A549 (cell line): ENCODE measurements at regions not wholly inside any gene's neighbourhood (a gene's known extent, or its start where the extent isn't known, plus 50 kb on each side); places are given as distances from the start of the nearest gene placed in this dataset.

Source experiments
- ATAC-seq, 2 experiments: fragments of 200-7000 bp in 1 of 2; fragments of >200 bp in 1 of 2; cut with Nextera tagmentation in 1 of 2; cut with Tn5 transposase in 1 of 2; 3 replicates each; pipeline versions ENCODE4 v1.8.0 to v1.9.1; 2018 to 2020; ENCODE audit warnings: mild to moderate bottlenecking in 1 of 2, moderate library complexity in 1 of 2
- CTCF ChIA-PET: fragments of 300-600 bp; sonication (Branson Sonifier 250); formaldehyde crosslinking; extraction: SDS; loops from one replicate; lab custom pipeline; 2021; ENCODE audit warnings: antibody characterized with exemption, inconsistent platforms; lab: Yijun Ruan, JAX
- POLR2A ChIA-PET: fragments of 350-600 bp; formaldehyde crosslinking; extraction: SDS; loops from one replicate; lab custom pipeline; 2021; ENCODE audit warnings: antibody characterized with exemption, inconsistent platforms; lab: Yijun Ruan, JAX
- DNase-seq, 2 experiments: peaks; one replicate each; pipeline versions ENCODE4 v3.0.0 to v3.0.0-alpha.2; 2011 to 2016; ENCODE audit warnings: low read depth in 1 of 2, low spot score in 1 of 2
- FAIRE-seq: peaks from 2 replicates; lab custom pipeline; 2011; peaks lifted over from hg19 to GRCh38; lab: Jason Lieb, UNC
- H3K27ac ChIP-seq, 2 experiments: fragments of >200 bp; sonication (Bioruptor Twin); formaldehyde crosslinking; 3 replicates each; pipeline ENCODE4 v1.5.1; 2016 to 2017
- H3K4me1 ChIP-seq: fragments of >200 bp; sonication (Bioruptor Twin); formaldehyde crosslinking; 3 replicates; pipeline ENCODE4 v1.6.1; 2016
- H3K4me2 ChIP-seq: fragments of >200 bp; sonication (Bioruptor Twin); formaldehyde crosslinking; 3 replicates; pipeline ENCODE4 v1.6.1; 2016
- H3K4me3 ChIP-seq: fragments of >200 bp; sonication (Bioruptor Twin); formaldehyde crosslinking; 3 replicates; pipeline ENCODE4 v1.5.1; 2016
- H3K9me3 ChIP-seq: fragments of >200 bp; sonication (Bioruptor Twin); formaldehyde crosslinking; 3 replicates; pipeline ENCODE4 v1.6.1; 2016
- CBX8 ChIP-seq: fragments of 200-600 bp; sonication (generic); IDR thresholded peaks from 2 replicates; pipeline ENCODE4 v1.6.1; 2016
- CEBPB ChIP-seq, 2 experiments: fragments of >200 bp in 1 of 2; sonication (Bioruptor Twin) in 1 of 2; formaldehyde crosslinking in 1 of 2; IDR thresholded peaks; 2 replicates each; pipeline ENCODE4 v1.6.1; 2012 to 2016
- CHD2 ChIP-seq: fragments of 150-350 bp; IDR thresholded peaks from 2 replicates; pipeline ENCODE4 v1.6.1; 2014; ENCODE audit warnings: low read length; ENCODE audit not compliant: partially characterized antibody
- CHD4 ChIP-seq: fragments of 200-600 bp; sonication (generic); IDR thresholded peaks from 2 replicates; pipeline ENCODE4 v1.6.1; 2016; ENCODE audit warnings: antibody characterized with exemption, mild to moderate bottlenecking, borderline replicate concordance
- CTCF ChIP-seq: fragments of >200 bp; sonication (Bioruptor Twin); formaldehyde crosslinking; IDR thresholded peaks from 3 replicates; pipeline ENCODE4 v1.5.1; 2016
- EHMT2 ChIP-seq: fragments of 200-600 bp; sonication (generic); IDR thresholded peaks from 2 replicates; pipeline ENCODE4 v1.6.1; 2016; ENCODE audit warnings: antibody characterized with exemption, low read depth, mild to moderate bottlenecking, moderate library complexity
- ESRRA ChIP-seq: fragments of 150-350 bp; IDR thresholded peaks from 2 replicates; pipeline ENCODE4 v1.6.1; 2014; ENCODE audit warnings: mild to moderate bottlenecking, low read length, borderline replicate concordance
- FOXS1 ChIP-seq: fragments of 250-450 bp; sonication (Bioruptor Pico); IDR thresholded peaks from 2 replicates; pipeline ENCODE4 v1.5.0; 2020; ENCODE audit warnings: mild to moderate bottlenecking, moderate library complexity
- HEYL ChIP-seq: fragments of 250-450 bp; sonication (Bioruptor Pico); IDR thresholded peaks from 2 replicates; pipeline ENCODE4 v1.8.0; 2021; ENCODE audit warnings: mild to moderate bottlenecking, moderate library complexity
- HOXB13 ChIP-seq: fragments of 250-450 bp; sonication (Bioruptor Pico); IDR thresholded peaks from 2 replicates; pipeline ENCODE4 v1.5.0; 2020; ENCODE audit warnings: low read depth, mild to moderate bottlenecking, moderate library complexity
- JUNB ChIP-seq: fragments of >200 bp; sonication (Bioruptor Twin); formaldehyde crosslinking; IDR thresholded peaks from 2 replicates; pipeline ENCODE4 v1.6.1; 2016
- MAFK ChIP-seq: fragments of 450-650 bp; IDR thresholded peaks from 2 replicates; pipeline ENCODE4 v1.6.1; 2014; ENCODE audit not compliant: partially characterized antibody
- NR3C1 ChIP-seq: fragments of >200 bp; sonication (Bioruptor Twin); formaldehyde crosslinking; IDR thresholded peaks from 3 replicates; pipeline ENCODE4 v1.6.1; 2017
- POLR2A ChIP-seq: IDR thresholded peaks from 2 replicates; pipeline ENCODE4 v1.6.1; 2012; ENCODE audit warnings: mild to moderate bottlenecking, low read length
- RAD21 ChIP-seq, 2 experiments: fragments of >200 bp in 1 of 2; sonication (Bioruptor Twin) in 1 of 2; formaldehyde crosslinking in 1 of 2; IDR thresholded peaks in 1 of 2; conservative IDR thresholded peaks in 1 of 2; 2 replicates in 1 of 2; 3 replicates in 1 of 2; pipeline ENCODE4 v1.6.1; 2012 to 2018; ENCODE audit warnings: inconsistent platforms in 1 of 2
- RCOR1 ChIP-seq: fragments of 150-350 bp; IDR thresholded peaks from 2 replicates; pipeline ENCODE4 v1.6.1; 2014; ENCODE audit warnings: antibody characterized with exemption, low read length, low read depth
- REST ChIP-seq: fragments of 200-600 bp; sonication (generic); IDR thresholded peaks from 2 replicates; pipeline ENCODE4 v1.6.1; 2016; ENCODE audit warnings: antibody characterized with exemption, mild to moderate bottlenecking, moderate library complexity
- SMC3 ChIP-seq: fragments of >200 bp; sonication (Bioruptor Twin); formaldehyde crosslinking; IDR thresholded peaks from 3 replicates; pipeline ENCODE4 v1.6.1; 2018; ENCODE audit warnings: inconsistent platforms
- ZNF302 ChIP-seq: fragments of 250-450 bp; sonication (Bioruptor Pico); IDR thresholded peaks from 2 replicates; pipeline ENCODE4 v1.9.0; 2021; ENCODE audit warnings: inconsistent platforms, mild to moderate bottlenecking, moderate library complexity
- WGBS: methylation state at CpG from one replicate; pipeline ENCODE4 v1.1.6; 2017; ENCODE audit errors: missing lambda C conversion rate; 5-methylcytosine and 5-hydroxymethylcytosine counted together

- ATAC-seq: 0 out of 6 replicates have a peak, but pooled peaks of 1 of the 2 experiments have one; percentile 21
- ChIA-PET POLR2A (no interaction called here), CTCF (interaction anchor here (0.6 to 2.0 kb wide), 2 partner anchors 18 to 88 kb away, joined by 3 to 8 read pairs; no protein-coding TSS in a partner anchor)
- no peak for FAIRE-seq
- H3K27ac ChIP-seq: no peak overlapping the region
- H3K4me3 ChIP-seq: no peak overlapping the region
- WGBS: 49% methylated on average over 21 of the region's 24 CpGs
- H3K4me2 ChIP-seq: no peak overlapping the region
- no peak for TF ChIP-seq REST
- no peak for TF ChIP-seq MAFK
- no peak for TF ChIP-seq JUNB
- no peak for TF ChIP-seq HEYL (CRISPR knock-in tag)
- no peak for TF ChIP-seq HOXB13 (CRISPR knock-in tag)
- H3K9me3 ChIP-seq: no peaks in the 10 kb centered on the region
- H3K4me1 ChIP-seq: no peaks in the 10 kb centered on the region
- no peak for DNase-seq
These were observed 62.0 kb upstream of the UNC5A start for GRCh38 chr5:176748073-176748966.

GRCh38 chr5:176748967-176749935 lies 61.1 kb upstream of the UNC5A start:
- no peak for ATAC-seq
- WGBS: 38% methylated on average over 18 of the region's 21 CpGs
- no peak for DNase-seq
- no peak overlapping the region for H3K4me2 ChIP-seq
- H3K27ac ChIP-seq: no peak overlapping the region
- H3K9me3 ChIP-seq: no peaks in the 10 kb centered on the region
- POLR2A ChIA-PET: no interaction called here
- CTCF ChIA-PET: interaction anchor here (0.6 to 2.9 kb wide), 3 partner anchors 17 to 232 kb away, joined by 3 to 9 read pairs (median 4); no protein-coding TSS in a partner anchor
- TF ChIP-seq RCOR1 (no peak), ESRRA (no peak), NR3C1 (no peak), CBX8 (no peak), EHMT2 (no peak), SMC3 (no peak), CHD4 (no peak), FOXS1 (CRISPR knock-in tag) (no peak), CEBPB (IDR thresholded peaks at IDR 0.05) (no peak), POLR2A (no peak), RAD21 (conservative IDR thresholded peaks at IDR 0.05 in 1 of 2, IDR thresholded peaks at IDR 0.05 in 1 of 2) (no peak), MAFK (no peak)
- no peak overlapping the region for H3K4me3 ChIP-seq
- FAIRE-seq: no peak
- no peaks in the 10 kb centered on the region for H3K4me1 ChIP-seq

GRCh38 chr5:176750144-176750543 lies 60.2 kb upstream of the UNC5A start:
- 67% methylated on average over 10 of the region's 10 CpGs for WGBS
- ATAC-seq (no peak), FAIRE-seq (no peak), DNase-seq (no peak)
- H3K27ac ChIP-seq: no peak overlapping the region
- no peak overlapping the region for H3K4me3 ChIP-seq
- TF ChIP-seq CHD2: no peak
- no peak for TF ChIP-seq POLR2A
- no peak for TF ChIP-seq CTCF
- TF ChIP-seq ZNF302 (CRISPR knock-in tag): no peak
- TF ChIP-seq, all 56 proteins: peak for 0
- CTCF ChIA-PET: interaction anchor here (0.6 to 2.9 kb wide), 2 partner anchors 90 to 232 kb away, joined by 4 to 9 read pairs; no protein-coding TSS in a partner anchor
- POLR2A ChIA-PET: no interaction called here
- no peaks in the 10 kb centered on the region for H3K4me1 ChIP-seq
- H3K9me3 ChIP-seq: no peaks in the 10 kb centered on the region
- H3K4me2 ChIP-seq: no peak overlapping the region
